ENCODE measurements at regions not wholly inside any gene's neighbourhood (a gene's known extent, or its start where the extent isn't known, plus 50 kb on each side); places are given as distances from the start of the nearest gene placed in this dataset.

DNA sequence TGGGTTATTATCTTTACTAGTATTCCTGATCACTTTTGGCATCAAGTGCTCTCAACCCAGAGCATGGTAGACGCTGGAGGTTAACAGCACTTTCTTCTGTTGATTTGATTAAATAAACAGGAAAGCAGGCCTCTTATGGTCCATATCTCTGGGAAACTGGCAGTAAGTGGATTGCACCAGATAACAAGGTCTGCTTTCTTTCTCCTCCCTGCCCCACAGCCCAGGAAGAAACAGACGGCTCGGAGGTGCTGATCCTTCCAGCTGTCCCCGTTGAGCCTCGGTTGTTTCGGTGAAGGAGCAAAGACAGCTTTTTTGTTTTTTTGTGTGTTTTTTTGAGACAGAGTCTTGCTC is 100.8 kb upstream of the KCTD1 start (continued):
- TF ChIP-seq RCOR1 (IDR thresholded peaks at IDR 0.05; ENCODE audit: low read length) (peak; percentile 83), CHD2 (IDR thresholded peaks at IDR 0.05; ENCODE audit: low read length, partially characterized antibody) (peak; percentile 41), GABPA (IDR thresholded peaks at IDR 0.05; ENCODE audit: low read depth) (no peak), FOXM1 (IDR thresholded peaks at IDR 0.05; ENCODE audit: low read depth) (no peak), GATA2 (CRISPR knock-in tag; IDR thresholded peaks at IDR 0.05) (peak; percentile 90), JUND (IDR thresholded peaks at IDR 0.05) (no peak), POLR2AphosphoS5 (IDR thresholded peaks at IDR 0.05; ENCODE audit: low read depth, low read length) (no peak), TCF12 (IDR thresholded peaks at IDR 0.05) (no peak), SIN3A (IDR thresholded peaks at IDR 0.05; ENCODE audit: borderline replicate concordance, low read depth, low read length) (no peak), FOXJ3 (CRISPR knock-in tag; IDR thresholded peaks at IDR 0.05) (peak; percentile 56), SMC3 (IDR thresholded peaks at IDR 0.05; ENCODE audit: low read depth, low read length) (no peak), NRF1 (IDR thresholded peaks at IDR 0.05; ENCODE audit: low read depth, low read length) (no peak), NFIC (IDR thresholded peaks at IDR 0.05; ENCODE audit: borderline replicate concordance) (no peak), MEF2A (IDR thresholded peaks at IDR 0.05; ENCODE audit: borderline replicate concordance, low read depth) (no peak), RFX5 (IDR thresholded peaks at IDR 0.05; ENCODE audit: low read length) (no peak), RXRA (IDR thresholded peaks at IDR 0.05; ENCODE audit: borderline replicate concordance, low read depth) (no peak), TAF1 (IDR thresholded peaks at IDR 0.05; ENCODE audit: borderline replicate concordance, low read depth, low read length) (no peak), EZH2phosphoT487 (IDR thresholded peaks at IDR 0.05; ENCODE audit: borderline replicate concordance, low read depth) (no peak), RAD21 (IDR thresholded peaks at IDR 0.05; ENCODE audit: low read length) (peak; percentile 27; the same call in 1 of the 2 replicates)
- TF ChIP-seq, protein P1, sequence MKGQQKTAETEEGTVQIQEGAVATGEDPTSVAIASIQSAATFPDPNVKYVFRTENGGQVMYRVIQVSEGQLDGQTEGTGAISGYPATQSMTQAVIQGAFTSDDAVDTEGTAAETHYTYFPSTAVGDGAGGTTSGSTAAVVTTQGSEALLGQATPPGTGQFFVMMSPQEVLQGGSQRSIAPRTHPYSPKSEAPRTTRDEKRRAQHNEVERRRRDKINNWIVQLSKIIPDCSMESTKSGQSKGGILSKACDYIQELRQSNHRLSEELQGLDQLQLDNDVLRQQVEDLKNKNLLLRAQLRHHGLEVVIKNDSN (IDR thresholded peaks at IDR 0.05; ENCODE audit: borderline replicate concordance, low read depth) = no peak; the same call in 1 of the 2 replicates
- TF ChIP-seq, protein P2, sequence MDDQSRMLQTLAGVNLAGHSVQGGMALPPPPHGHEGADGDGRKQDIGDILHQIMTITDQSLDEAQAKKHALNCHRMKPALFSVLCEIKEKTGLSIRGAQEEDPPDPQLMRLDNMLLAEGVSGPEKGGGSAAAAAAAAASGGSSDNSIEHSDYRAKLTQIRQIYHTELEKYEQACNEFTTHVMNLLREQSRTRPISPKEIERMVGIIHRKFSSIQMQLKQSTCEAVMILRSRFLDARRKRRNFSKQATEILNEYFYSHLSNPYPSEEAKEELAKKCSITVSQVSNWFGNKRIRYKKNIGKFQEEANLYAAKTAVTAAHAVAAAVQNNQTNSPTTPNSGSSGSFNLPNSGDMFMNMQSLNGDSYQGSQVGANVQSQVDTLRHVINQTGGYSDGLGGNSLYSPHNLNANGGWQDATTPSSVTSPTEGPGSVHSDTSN (IDR thresholded peaks at IDR 0.05) = no peak
- TF ChIP-seq, protein P3, sequence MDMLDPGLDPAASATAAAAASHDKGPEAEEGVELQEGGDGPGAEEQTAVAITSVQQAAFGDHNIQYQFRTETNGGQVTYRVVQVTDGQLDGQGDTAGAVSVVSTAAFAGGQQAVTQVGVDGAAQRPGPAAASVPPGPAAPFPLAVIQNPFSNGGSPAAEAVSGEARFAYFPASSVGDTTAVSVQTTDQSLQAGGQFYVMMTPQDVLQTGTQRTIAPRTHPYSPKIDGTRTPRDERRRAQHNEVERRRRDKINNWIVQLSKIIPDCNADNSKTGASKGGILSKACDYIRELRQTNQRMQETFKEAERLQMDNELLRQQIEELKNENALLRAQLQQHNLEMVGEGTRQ (IDR thresholded peaks at IDR 0.05; ENCODE audit: borderline replicate concordance, low read depth, low read length) = no peak
- TF ChIP-seq, protein P4, sequence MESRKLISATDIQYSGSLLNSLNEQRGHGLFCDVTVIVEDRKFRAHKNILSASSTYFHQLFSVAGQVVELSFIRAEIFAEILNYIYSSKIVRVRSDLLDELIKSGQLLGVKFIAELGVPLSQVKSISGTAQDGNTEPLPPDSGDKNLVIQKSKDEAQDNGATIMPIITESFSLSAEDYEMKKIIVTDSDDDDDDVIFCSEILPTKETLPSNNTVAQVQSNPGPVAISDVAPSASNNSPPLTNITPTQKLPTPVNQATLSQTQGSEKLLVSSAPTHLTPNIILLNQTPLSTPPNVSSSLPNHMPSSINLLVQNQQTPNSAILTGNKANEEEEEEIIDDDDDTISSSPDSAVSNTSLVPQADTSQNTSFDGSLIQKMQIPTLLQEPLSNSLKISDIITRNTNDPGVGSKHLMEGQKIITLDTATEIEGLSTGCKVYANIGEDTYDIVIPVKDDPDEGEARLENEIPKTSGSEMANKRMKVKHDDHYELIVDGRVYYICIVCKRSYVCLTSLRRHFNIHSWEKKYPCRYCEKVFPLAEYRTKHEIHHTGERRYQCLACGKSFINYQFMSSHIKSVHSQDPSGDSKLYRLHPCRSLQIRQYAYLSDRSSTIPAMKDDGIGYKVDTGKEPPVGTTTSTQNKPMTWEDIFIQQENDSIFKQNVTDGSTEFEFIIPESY (IDR thresholded peaks at IDR 0.05; ENCODE audit: borderline replicate concordance, low read depth) = no peak
- TF ChIP-seq, protein P5, sequence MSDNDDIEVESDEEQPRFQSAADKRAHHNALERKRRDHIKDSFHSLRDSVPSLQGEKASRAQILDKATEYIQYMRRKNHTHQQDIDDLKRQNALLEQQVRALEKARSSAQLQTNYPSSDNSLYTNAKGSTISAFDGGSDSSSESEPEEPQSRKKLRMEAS (IDR thresholded peaks at IDR 0.05; ENCODE audit: low read depth) = no peak
- TF ChIP-seq, protein P6, sequence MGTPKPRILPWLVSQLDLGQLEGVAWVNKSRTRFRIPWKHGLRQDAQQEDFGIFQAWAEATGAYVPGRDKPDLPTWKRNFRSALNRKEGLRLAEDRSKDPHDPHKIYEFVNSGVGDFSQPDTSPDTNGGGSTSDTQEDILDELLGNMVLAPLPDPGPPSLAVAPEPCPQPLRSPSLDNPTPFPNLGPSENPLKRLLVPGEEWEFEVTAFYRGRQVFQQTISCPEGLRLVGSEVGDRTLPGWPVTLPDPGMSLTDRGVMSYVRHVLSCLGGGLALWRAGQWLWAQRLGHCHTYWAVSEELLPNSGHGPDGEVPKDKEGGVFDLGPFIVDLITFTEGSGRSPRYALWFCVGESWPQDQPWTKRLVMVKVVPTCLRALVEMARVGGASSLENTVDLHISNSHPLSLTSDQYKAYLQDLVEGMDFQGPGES (IDR thresholded peaks at IDR 0.05; ENCODE audit: low read depth, low read length) = no peak

Data from SK-N-SH (cell line).